ENCODE measurements at regions not wholly inside any gene's neighbourhood (a gene's known extent, or its start where the extent isn't known, plus 50 kb on each side); places are given as distances from the start of the nearest gene placed in this dataset.

DNA sequence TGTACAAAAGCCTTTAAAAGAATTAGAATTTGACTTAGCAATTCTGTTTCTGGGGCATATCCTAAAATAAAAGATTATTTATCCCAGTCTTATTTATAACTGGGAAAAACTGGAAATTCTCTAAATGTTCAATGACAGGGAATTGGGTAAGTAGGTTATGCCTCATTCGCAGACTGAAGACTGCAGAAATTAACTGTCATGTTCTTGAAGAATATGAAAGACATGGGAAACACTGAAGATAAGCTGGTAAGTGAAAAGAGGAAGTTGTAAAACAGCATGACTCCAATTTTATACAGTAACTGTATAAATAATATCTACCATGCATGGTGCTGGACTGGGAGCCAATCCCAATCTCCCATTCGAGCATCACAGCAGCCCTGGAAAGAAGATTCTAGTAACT is 50.6 kb upstream of the SLC2A1 start:
- H3K4me3 ChIP-seq, result no peak overlapping the region
- H3K9me3 ChIP-seq (ENCODE audit: low read depth), result no peaks in the 10 kb centered on the region
- no peaks in the 10 kb centered on the region for H3K27me3 ChIP-seq
- TF ChIP-seq, protein P1, sequence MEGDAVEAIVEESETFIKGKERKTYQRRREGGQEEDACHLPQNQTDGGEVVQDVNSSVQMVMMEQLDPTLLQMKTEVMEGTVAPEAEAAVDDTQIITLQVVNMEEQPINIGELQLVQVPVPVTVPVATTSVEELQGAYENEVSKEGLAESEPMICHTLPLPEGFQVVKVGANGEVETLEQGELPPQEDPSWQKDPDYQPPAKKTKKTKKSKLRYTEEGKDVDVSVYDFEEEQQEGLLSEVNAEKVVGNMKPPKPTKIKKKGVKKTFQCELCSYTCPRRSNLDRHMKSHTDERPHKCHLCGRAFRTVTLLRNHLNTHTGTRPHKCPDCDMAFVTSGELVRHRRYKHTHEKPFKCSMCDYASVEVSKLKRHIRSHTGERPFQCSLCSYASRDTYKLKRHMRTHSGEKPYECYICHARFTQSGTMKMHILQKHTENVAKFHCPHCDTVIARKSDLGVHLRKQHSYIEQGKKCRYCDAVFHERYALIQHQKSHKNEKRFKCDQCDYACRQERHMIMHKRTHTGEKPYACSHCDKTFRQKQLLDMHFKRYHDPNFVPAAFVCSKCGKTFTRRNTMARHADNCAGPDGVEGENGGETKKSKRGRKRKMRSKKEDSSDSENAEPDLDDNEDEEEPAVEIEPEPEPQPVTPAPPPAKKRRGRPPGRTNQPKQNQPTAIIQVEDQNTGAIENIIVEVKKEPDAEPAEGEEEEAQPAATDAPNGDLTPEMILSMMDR (IDR thresholded peaks at IDR 0.05; ENCODE audit: low read depth, low read length), result no peak
- H3K27ac ChIP-seq, result no peak overlapping the region
- peaks cover 22% of the 10 kb centered on the region for H3K4me1 ChIP-seq (ENCODE audit: low read depth)
- no peaks in the 10 kb centered on the region for H3K36me3 ChIP-seq
- DNase-seq (ENCODE audit: low read depth in 1 of 2, low spot score in 1 of 2), result no peak

DNA sequence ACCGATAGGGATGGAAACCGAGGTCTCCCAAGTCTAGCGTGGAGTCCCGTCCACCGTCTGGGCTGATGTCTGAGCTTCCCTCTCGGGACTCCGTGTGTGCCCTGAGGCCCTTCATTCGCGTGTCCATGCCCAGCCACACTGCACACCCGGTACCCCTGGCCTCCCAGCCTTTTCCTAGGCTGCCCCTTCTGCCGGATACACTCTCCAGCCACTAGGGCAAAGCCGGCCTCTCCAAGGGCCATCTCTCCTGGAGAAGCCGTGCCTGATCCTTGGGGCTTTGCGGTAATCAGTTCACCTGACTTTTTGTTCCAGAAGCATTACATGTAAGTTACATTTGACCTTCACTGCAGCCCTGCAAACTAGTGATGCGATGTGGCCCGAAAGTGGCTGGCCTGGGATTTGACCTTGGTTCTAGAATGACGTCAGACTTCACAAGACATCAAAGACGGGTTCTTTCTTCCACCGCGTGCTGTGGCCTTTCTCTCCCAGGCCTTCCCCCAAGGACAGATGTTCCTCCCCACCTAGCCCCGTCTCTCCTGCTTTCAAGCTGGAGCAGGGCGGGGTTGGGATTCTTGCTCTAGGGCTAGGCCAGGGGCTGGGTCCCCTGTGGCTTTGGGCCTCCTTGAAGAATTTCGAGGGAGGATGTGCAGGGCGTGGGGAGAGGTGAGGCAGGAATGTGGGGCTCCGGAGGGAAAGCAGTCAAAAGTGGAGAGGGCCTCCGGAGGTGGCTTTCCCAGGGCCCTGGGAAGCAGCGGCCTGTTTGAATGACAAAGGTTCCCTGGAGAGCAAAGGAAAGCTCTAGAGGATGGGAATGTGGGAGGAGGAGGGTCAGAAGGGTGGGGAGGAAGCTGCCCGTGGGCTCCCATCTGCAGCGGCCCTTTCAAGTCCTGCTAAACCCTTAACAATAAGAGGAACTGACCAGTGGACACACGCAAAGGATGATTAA is 49.7 kb upstream of the SLC2A1 start:
- H3K27ac ChIP-seq, result peak overlapping the region; percentile 18
- no peaks in the 10 kb centered on the region for H3K36me3 ChIP-seq
- H3K4me3 ChIP-seq, result no peak overlapping the region
- no peaks in the 10 kb centered on the region for H3K9me3 ChIP-seq (ENCODE audit: low read depth)
- TF ChIP-seq, protein P1 (IDR thresholded peaks at IDR 0.05; ENCODE audit: low read depth, low read length), result no peak
- peak in 1 of 2 donors; percentile 41 for DNase-seq (ENCODE audit: low read depth in 1 of 2, low spot score in 1 of 2)
- no peaks in the 10 kb centered on the region for H3K27me3 ChIP-seq
- H3K4me1 ChIP-seq (ENCODE audit: low read depth), result peaks cover 22% of the 10 kb centered on the region

All from cardiac muscle cell (in vitro differentiated cells and primary cell).